ENCODE measurements at regions not wholly inside any gene's neighbourhood (a gene's known extent, or its start where the extent isn't known, plus 50 kb on each side); places are given as distances from the start of the nearest gene placed in this dataset.

DNA sequence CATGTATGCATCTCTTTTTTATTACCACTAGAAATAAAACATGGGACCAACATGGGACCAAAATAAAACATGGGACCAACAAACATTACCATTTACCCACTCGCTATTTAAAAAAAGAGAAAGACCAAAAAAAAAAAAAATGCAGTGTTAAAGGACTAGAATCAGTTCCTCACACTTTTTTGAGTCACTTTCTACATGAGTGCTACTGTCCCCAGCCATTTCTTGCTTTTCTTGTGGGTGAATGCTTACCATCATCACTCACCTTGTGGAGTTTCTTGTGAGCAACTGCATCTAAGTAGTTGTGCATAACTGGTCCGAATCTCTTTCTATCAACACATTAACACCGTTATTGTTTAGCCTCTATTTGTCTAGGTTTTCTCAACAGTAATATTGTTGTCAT, 493.6 kb upstream of the RIOK2 start:
- Histone ChIP-seq H3K79me2 (ENCODE audit: insufficient read depth, low read length) (no peaks in the 10 kb centered on the region), H4K20me1 (ENCODE audit: insufficient read depth, low read length) (no peaks in the 10 kb centered on the region), H3K36me3 (ENCODE audit: insufficient read depth, low read length) (no peaks in the 10 kb centered on the region), H3K4me3 (ENCODE audit: low read depth, low read length, poor library complexity, severe bottlenecking) (no peak overlapping the region), H3K9me3 (ENCODE audit: low read length) (no peaks in the 10 kb centered on the region), H3F3A (ENCODE audit: insufficient read depth, low read length) (no peaks in the 10 kb centered on the region), H3K4me2 (ENCODE audit: low read length) (no peak overlapping the region), H3K9me2 (ENCODE audit: low read depth, low read length) (no peaks in the 10 kb centered on the region), H3K9ac (ENCODE audit: low read length) (no peak overlapping the region), H3K27me3 (ENCODE audit: insufficient read depth, low read length) (no peaks in the 10 kb centered on the region), H3K4me1 (ENCODE audit: insufficient read depth, low read length, severe bottlenecking) (no peaks in the 10 kb centered on the region), H3K27ac (ENCODE audit: low read depth, low read length, poor library complexity, severe bottlenecking) (no peak overlapping the region), H2AFZ (ENCODE audit: low read length) (no peak overlapping the region)
- no peak for TF ChIP-seq EZH2 (IDR thresholded peaks at IDR 0.05; ENCODE audit: borderline replicate concordance, low read length)
- TF ChIP-seq, protein P1, sequence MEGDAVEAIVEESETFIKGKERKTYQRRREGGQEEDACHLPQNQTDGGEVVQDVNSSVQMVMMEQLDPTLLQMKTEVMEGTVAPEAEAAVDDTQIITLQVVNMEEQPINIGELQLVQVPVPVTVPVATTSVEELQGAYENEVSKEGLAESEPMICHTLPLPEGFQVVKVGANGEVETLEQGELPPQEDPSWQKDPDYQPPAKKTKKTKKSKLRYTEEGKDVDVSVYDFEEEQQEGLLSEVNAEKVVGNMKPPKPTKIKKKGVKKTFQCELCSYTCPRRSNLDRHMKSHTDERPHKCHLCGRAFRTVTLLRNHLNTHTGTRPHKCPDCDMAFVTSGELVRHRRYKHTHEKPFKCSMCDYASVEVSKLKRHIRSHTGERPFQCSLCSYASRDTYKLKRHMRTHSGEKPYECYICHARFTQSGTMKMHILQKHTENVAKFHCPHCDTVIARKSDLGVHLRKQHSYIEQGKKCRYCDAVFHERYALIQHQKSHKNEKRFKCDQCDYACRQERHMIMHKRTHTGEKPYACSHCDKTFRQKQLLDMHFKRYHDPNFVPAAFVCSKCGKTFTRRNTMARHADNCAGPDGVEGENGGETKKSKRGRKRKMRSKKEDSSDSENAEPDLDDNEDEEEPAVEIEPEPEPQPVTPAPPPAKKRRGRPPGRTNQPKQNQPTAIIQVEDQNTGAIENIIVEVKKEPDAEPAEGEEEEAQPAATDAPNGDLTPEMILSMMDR (IDR thresholded peaks at IDR 0.05; ENCODE audit: low read length): no peak

DNA sequence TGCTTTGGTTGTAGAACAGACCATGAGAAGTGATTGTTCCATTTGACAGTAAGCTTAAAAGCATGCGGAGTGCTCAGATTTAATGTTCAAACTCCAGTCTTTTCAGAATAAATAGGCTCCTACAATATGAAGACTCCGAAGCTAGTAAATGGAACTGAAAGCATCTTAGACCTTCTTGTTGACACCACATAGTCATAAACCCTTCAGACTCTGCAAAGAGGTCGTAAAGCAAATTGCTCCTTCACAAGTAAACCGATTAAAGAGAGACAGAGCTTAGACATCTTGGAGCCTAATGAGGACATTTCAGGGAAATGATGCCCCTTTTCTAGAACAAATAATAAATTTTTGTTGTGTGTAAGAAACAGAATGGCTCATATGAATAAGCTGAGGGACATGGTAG, 511.0 kb upstream of the RIOK2 start:
- H3K9ac ChIP-seq (ENCODE audit: low read length): no peak overlapping the region
- no peaks in the 10 kb centered on the region for H3K79me2 ChIP-seq (ENCODE audit: insufficient read depth, low read length)
- H3K4me1 ChIP-seq (ENCODE audit: insufficient read depth, low read length, severe bottlenecking): no peaks in the 10 kb centered on the region
- no peak overlapping the region for H3K4me3 ChIP-seq (ENCODE audit: low read depth, low read length, poor library complexity, severe bottlenecking)
- no peaks in the 10 kb centered on the region for H3K9me3 ChIP-seq (ENCODE audit: low read length)
- H3K4me2 ChIP-seq (ENCODE audit: low read length): no peak overlapping the region
- no peak for TF ChIP-seq EZH2 (IDR thresholded peaks at IDR 0.05; ENCODE audit: borderline replicate concordance, low read length)
- TF ChIP-seq, protein P1 (IDR thresholded peaks at IDR 0.05; ENCODE audit: low read length): no peak
- no peaks in the 10 kb centered on the region for H3F3A ChIP-seq (ENCODE audit: insufficient read depth, low read length)
- H2AFZ ChIP-seq (ENCODE audit: low read length): no peak overlapping the region
- H4K20me1 ChIP-seq (ENCODE audit: insufficient read depth, low read length): no peaks in the 10 kb centered on the region
- H3K36me3 ChIP-seq (ENCODE audit: insufficient read depth, low read length): no peaks in the 10 kb centered on the region
- H3K9me2 ChIP-seq (ENCODE audit: low read depth, low read length): no peaks in the 10 kb centered on the region
- H3K27me3 ChIP-seq (ENCODE audit: insufficient read depth, low read length): no peaks in the 10 kb centered on the region
- H3K27ac ChIP-seq (ENCODE audit: low read depth, low read length, poor library complexity, severe bottlenecking): no peak overlapping the region

DNA sequence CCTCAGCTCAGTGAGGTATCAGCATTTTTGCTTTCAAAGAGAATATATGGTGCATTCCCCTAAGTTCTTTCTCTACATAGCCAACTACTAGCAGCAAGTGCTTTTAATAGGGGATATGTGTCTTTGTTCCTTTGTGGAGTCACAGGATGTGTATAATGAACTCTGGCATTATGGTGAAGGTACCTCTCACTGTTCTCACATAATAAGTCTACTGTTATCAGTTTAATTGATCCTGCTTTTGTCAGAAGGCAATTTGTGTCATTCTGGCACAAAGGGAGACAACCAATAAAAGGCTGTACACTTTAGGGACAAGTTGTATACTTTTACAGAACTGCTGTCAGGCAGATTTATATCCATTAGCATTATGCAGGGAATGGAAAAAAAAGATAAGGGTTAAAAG, 531.4 kb upstream of the RIOK2 start:
- H3F3A ChIP-seq (ENCODE audit: insufficient read depth, low read length): no peaks in the 10 kb centered on the region
- no peaks in the 10 kb centered on the region for H3K79me2 ChIP-seq (ENCODE audit: insufficient read depth, low read length)
- H3K36me3 ChIP-seq (ENCODE audit: insufficient read depth, low read length): no peaks in the 10 kb centered on the region
- H3K27ac ChIP-seq (ENCODE audit: low read depth, low read length, poor library complexity, severe bottlenecking): no peak overlapping the region
- no peak overlapping the region for H3K4me2 ChIP-seq (ENCODE audit: low read length)
- H2AFZ ChIP-seq (ENCODE audit: low read length): no peak overlapping the region
- no peaks in the 10 kb centered on the region for H3K4me1 ChIP-seq (ENCODE audit: insufficient read depth, low read length, severe bottlenecking)
- no peaks in the 10 kb centered on the region for H4K20me1 ChIP-seq (ENCODE audit: insufficient read depth, low read length)
- H3K4me3 ChIP-seq (ENCODE audit: low read depth, low read length, poor library complexity, severe bottlenecking): no peak overlapping the region
- H3K9ac ChIP-seq (ENCODE audit: low read length): no peak overlapping the region
- H3K9me2 ChIP-seq (ENCODE audit: low read depth, low read length): no peaks in the 10 kb centered on the region
- no peaks in the 10 kb centered on the region for H3K27me3 ChIP-seq (ENCODE audit: insufficient read depth, low read length)
- TF ChIP-seq, protein P1 (IDR thresholded peaks at IDR 0.05; ENCODE audit: low read length): no peak
- TF ChIP-seq EZH2 (IDR thresholded peaks at IDR 0.05; ENCODE audit: borderline replicate concordance, low read length): no peak
- no peaks in the 10 kb centered on the region for H3K9me3 ChIP-seq (ENCODE audit: low read length)

All from OCI-LY1 (cell line).